Common myeloid progenitor, CD34-positive (primary cell): ENCODE measurements at regions not wholly inside any gene's neighbourhood (a gene's known extent, or its start where the extent isn't known, plus 50 kb on each side); places are given as distances from the start of the nearest gene placed in this dataset.
A peak's percentile ranks its signal among the peaks of the same experiment; 100 is the strongest.

Experiments
- CTCF ChIA-PET: fragments of 350-600 bp; sonication (Branson Sonifier 250); formaldehyde crosslinking; loops from one replicate; lab custom pipeline; 2021; ENCODE audit warnings: antibody characterized with exemption; lab: Charles Lee
- POLR2A ChIA-PET: fragments of 350-600 bp; sonication (Branson Sonifier 250); formaldehyde crosslinking; loops from one replicate; lab custom pipeline; 2021; ENCODE audit warnings: antibody characterized with exemption; lab: Charles Lee
- DNase-seq, 3 donors: peaks; one replicate each; pipeline versions ENCODE4 v3.0.0 to v3.0.0-alpha.2; 2013
- H3K27ac ChIP-seq, 2 experiments: 1 replicate in 1 of 2; 2 replicates in 1 of 2; pipeline ENCODE4 v1.7.0; 2013; ENCODE audit warnings: inconsistent platforms in 2 of 2, low read length in 2 of 2, mild to moderate bottlenecking in 2 of 2, low read depth in 1 of 2, moderate library complexity in 1 of 2; ENCODE audit not compliant: severe bottlenecking in 2 of 2, insufficient read depth in 1 of 2, poor library complexity in 1 of 2
- H3K27me3 ChIP-seq, 5 experiments: replicated peaks in 2 of 5; 1 replicate in 3 of 5; 2 replicates in 2 of 5; pipeline versions ENCODE4 v1.6.1 to v1.7.0; 2013; ENCODE audit warnings: low read length in 4 of 5, mild to moderate bottlenecking in 2 of 5, moderate library complexity in 2 of 5, inconsistent platforms in 1 of 5; ENCODE audit not compliant: insufficient read depth in 5 of 5, control insufficient read depth in 4 of 5
- H3K36me3 ChIP-seq, 4 experiments: 1 replicate in 2 of 4; 2 replicates in 2 of 4; pipeline versions ENCODE4 v1.6.1 to v1.7.0; 2013; ENCODE audit warnings: low read length in 3 of 4, control low read depth in 1 of 4, mild to moderate bottlenecking in 1 of 4; ENCODE audit not compliant: control insufficient read depth in 4 of 4, insufficient read depth in 4 of 4
- H3K4me1 ChIP-seq, 4 experiments: 1 replicate in 3 of 4; 2 replicates in 1 of 4; pipeline versions ENCODE4 v1.6.1 to v1.7.1; 2013; ENCODE audit warnings: low read length in 3 of 4, mild to moderate bottlenecking in 3 of 4, control low read depth in 1 of 4, inconsistent platforms in 1 of 4, moderate library complexity in 1 of 4; ENCODE audit not compliant: control insufficient read depth in 4 of 4, insufficient read depth in 4 of 4; ENCODE audit errors: control extremely low read depth in 1 of 4
- H3K4me3 ChIP-seq, 7 experiments: 1 replicate in 4 of 7; 2 replicates in 3 of 7; pipeline versions ENCODE4 v1.5.1 to v1.7.0; 2013; ENCODE audit warnings: mild to moderate bottlenecking in 7 of 7, low read length in 6 of 7, moderate library complexity in 6 of 7, inconsistent platforms in 2 of 7, low read depth in 2 of 7, control low read depth in 1 of 7; ENCODE audit not compliant: insufficient read depth in 4 of 7, control insufficient read depth in 1 of 7; ENCODE audit errors: extremely low read depth in 1 of 7
- H3K9me3 ChIP-seq, 5 experiments: 1 replicate in 4 of 5; 2 replicates in 1 of 5; pipeline versions ENCODE4 v1.6.1 to v1.7.1; 2013; ENCODE audit warnings: low read length in 4 of 5, mild to moderate bottlenecking in 2 of 5, inconsistent platforms in 1 of 5, low read depth in 1 of 5, moderate library complexity in 1 of 5; ENCODE audit not compliant: control insufficient read depth in 4 of 5, insufficient read depth in 2 of 5; ENCODE audit errors: control extremely low read depth in 1 of 5
- WGBS: methylation state at CpG from one replicate; pipeline ENCODE4 v1.1.5; 2013; ENCODE audit not compliant: insufficient coverage; 5-methylcytosine and 5-hydroxymethylcytosine counted together

GRCh38 chr5:106854922-106855321 lies 815.8 kb downstream of the EFNA5 start:
- Histone ChIP-seq H3K4me1 (no peaks in the 10 kb centered on the region), H3K27me3 (no peaks in the 10 kb centered on the region), H3K27ac (no peak overlapping the region), H3K9me3 (no peaks in the 10 kb centered on the region), H3K4me3 (no peak overlapping the region), H3K36me3 (no peaks in the 10 kb centered on the region)
- ChIA-PET CTCF (interaction anchor here (0.9 kb wide), 1 partner anchor 11 kb away, joined by 3 read pairs; no protein-coding TSS in a partner anchor), POLR2A (no interaction called here)
- no peak for DNase-seq
- 100% methylated on average over 1 of the region's 3 CpGs for WGBS

GRCh38 chr5:106854105-106854687 lies 816.5 kb downstream of the EFNA5 start:
- H3K4me1 ChIP-seq = no peaks in the 10 kb centered on the region

DNA sequence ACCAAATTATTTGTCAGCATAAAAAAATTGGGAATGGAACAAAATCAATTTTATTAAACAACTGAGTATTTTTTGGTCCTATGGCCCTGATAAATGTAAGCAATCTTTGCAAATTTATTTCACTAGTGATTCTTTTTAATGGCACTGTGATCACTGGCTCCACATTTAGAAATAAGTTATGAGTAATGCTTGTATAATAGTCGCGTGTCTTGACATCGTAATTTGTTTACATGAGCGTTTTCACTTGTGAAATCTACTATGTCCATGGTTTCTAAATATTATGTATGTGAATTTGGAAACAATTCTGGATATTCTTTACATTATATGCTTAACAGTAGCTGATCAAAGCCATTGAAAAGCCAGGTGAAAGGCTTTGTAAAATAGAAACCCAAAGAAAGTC lies 817.5 kb downstream of the EFNA5 start:
- Histone ChIP-seq H3K27me3 (no peaks in the 10 kb centered on the region), H3K4me3 (no peak overlapping the region), H3K4me1 (no peaks in the 10 kb centered on the region), H3K27ac (no peak overlapping the region), H3K9me3 (no peaks in the 10 kb centered on the region), H3K36me3 (no peaks in the 10 kb centered on the region)
- no peak for DNase-seq
- ChIA-PET CTCF (no interaction called here), POLR2A (no interaction called here)
- WGBS = no CpG with 5 or more reads among the region's 4 CpGs

More at GRCh38 chr5:106854105-106854687, 816.5 kb downstream of the EFNA5 start:
- no peaks in the 10 kb centered on the region for H3K27me3 ChIP-seq
- WGBS = 100% methylated on average over 1 of the region's 1 CpG
- H3K9me3 ChIP-seq = no peaks in the 10 kb centered on the region
- no peak for DNase-seq
- H3K27ac ChIP-seq = no peak overlapping the region
- no peak overlapping the region for H3K4me3 ChIP-seq
- H3K36me3 ChIP-seq = no peaks in the 10 kb centered on the region
- ChIA-PET CTCF (interaction anchor here (0.9 kb wide), 1 partner anchor 10 kb away, joined by 3 read pairs; no protein-coding TSS in a partner anchor), POLR2A (no interaction called here)

- WGBS = 95% methylated on average over 3 of the region's 3 CpGs
- H3K27ac ChIP-seq = no peak overlapping the region
- H3K4me3 ChIP-seq = no peak overlapping the region
- ChIA-PET CTCF (no interaction called here), POLR2A (no interaction called here)
- H3K36me3 ChIP-seq = no peaks in the 10 kb centered on the region
- DNase-seq = no peak
- H3K9me3 ChIP-seq = no peaks in the 10 kb centered on the region
- H3K27me3 ChIP-seq = no peaks in the 10 kb centered on the region
- no peaks in the 10 kb centered on the region for H3K4me1 ChIP-seq
These were observed 821.5 kb downstream of the EFNA5 start for GRCh38 chr5:106849266-106849665.

DNA sequence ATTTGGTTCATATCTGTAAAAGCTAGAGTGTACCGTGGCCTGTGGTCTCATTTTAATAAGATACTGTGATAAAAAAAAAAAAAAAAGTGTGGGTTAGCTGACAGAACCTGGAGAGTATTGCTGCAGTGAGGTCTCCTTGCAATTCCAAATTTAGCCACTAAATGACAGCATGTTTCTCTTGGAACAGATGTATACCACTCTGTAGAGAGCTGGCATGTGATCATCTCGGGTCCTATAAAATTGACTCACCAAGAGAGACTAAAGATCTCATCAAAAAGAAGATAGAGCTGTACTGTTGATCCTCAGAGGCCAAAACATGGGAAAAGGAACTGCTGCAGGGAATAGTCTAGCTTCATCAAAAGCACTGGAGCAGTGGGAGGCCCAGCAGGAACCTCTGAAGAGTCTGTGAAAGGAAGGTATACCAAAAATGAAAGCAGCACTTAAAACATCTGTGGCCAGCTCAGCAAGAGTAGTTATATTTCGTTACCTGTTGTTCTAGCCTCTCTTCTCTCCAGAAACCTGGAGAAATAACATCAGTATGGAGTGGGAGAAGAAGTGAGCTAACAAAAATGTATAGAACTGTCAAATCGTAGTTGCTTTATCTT lies 826.8 kb downstream of the EFNA5 start:
- CTCF ChIA-PET = interaction anchor here (0.5 to 0.9 kb wide), 3 partner anchors 11 to 78 kb away, joined by 3 read pairs; no protein-coding TSS in a partner anchor
- peak in 1 of 3 donors; percentile 44 for DNase-seq
- no peak overlapping the region for H3K27ac ChIP-seq
- H3K4me1 ChIP-seq = no peaks in the 10 kb centered on the region
- no peaks in the 10 kb centered on the region for H3K36me3 ChIP-seq
- no peaks in the 10 kb centered on the region for H3K9me3 ChIP-seq
- 96% methylated on average over 4 of the region's 4 CpGs for WGBS
- POLR2A ChIA-PET = no interaction called here
- peak overlapping the region in 1 of 7 experiments; percentile 2 for H3K4me3 ChIP-seq
- H3K27me3 ChIP-seq = no peaks in the 10 kb centered on the region

DNA sequence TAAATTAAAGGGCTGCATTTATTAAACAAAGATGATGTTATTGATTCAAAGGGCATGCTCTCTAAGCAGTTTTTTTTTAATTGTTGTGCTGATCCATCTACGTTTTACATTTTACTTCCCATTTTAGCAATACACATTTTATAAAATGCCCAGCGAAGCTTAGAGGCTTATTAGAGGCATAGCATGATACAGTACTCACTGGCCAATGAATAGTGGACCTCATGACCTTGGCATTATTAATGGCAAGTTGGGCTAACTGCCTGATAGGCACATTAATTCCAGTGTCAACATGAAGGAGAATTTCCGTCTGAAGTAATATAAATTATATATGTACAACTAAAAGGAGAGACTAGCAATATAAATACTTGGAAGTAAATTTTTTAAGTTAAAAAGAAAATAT lies 837.2 kb downstream of the EFNA5 start:
- ChIA-PET POLR2A (no interaction called here), CTCF (no interaction called here)
- DNase-seq = no peak
- Histone ChIP-seq H3K27me3 (no peaks in the 10 kb centered on the region), H3K27ac (no peak overlapping the region), H3K9me3 (no peaks in the 10 kb centered on the region), H3K36me3 (no peaks in the 10 kb centered on the region), H3K4me1 (peaks cover 0 to 5% (median 3%) of the 10 kb centered on the region in 4 experiments), H3K4me3 (no peak overlapping the region)
- no CpG with 5 or more reads among the region's 3 CpGs for WGBS

- H3K9me3 ChIP-seq = no peaks in the 10 kb centered on the region
- no peaks in the 10 kb centered on the region for H3K27me3 ChIP-seq
- 100% methylated on average over 1 of the region's 1 CpG for WGBS
- H3K4me3 ChIP-seq = no peak overlapping the region
- no peak for DNase-seq
- CTCF ChIA-PET = no interaction called here
- H3K4me1 ChIP-seq = no peaks in the 10 kb centered on the region
- no peaks in the 10 kb centered on the region for H3K36me3 ChIP-seq
- POLR2A ChIA-PET = no interaction called here
- H3K27ac ChIP-seq = no peak overlapping the region
These were observed 843.7 kb downstream of the EFNA5 start for GRCh38 chr5:106827061-106827460.
